ENCODE measurements at regions not wholly inside any gene's neighbourhood (a gene's known extent, or its start where the extent isn't known, plus 50 kb on each side); places are given as distances from the start of the nearest gene placed in this dataset.

DNA sequence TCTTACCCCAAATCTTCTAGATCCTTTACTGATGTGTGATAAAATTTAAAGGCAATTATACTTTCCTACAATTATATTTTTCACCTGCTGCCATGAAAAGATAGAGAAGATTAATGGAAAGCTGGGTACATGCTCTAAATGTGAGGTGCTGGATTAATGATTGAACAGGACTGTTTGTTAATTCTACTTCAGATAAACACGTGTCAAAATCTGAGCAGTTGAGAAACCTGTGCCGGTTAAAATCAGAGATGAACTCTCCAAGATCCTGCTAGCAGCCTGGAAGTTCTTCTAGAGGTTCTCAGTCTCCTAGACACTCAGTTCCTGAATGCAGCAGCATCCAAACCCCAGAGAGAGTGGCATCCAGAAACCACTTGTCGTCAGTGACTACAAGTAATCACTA is 69.2 kb downstream of the INHBA start:
- DNase-seq = no peak

GRCh38 chr7:41630741-41631140 is 72.1 kb downstream of the INHBA start:
- no peak for DNase-seq

- no peak for DNase-seq
Measured at GRCh38 chr7:41629711-41630111, 73.2 kb downstream of the INHBA start.

DNA sequence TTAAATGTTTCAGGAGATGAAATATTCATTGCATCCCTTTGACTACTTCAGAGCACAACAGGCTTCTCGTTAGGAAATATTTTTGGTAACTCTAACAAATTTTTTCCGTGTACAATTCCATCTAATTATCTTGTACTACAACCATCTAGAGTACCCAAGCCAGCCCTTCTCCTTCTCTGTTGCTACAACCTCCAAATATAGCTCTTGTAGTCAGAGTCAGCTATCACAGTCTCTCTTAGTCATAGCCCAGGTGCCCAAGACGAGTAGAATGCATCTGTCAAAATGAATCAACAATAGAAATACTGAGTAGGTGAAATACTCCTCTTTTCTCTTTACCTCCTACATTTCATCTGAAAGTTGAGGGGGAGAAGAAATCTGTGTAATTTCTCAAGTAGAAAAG is 74.0 kb downstream of the INHBA start:
- DNase-seq = no peak

DNA sequence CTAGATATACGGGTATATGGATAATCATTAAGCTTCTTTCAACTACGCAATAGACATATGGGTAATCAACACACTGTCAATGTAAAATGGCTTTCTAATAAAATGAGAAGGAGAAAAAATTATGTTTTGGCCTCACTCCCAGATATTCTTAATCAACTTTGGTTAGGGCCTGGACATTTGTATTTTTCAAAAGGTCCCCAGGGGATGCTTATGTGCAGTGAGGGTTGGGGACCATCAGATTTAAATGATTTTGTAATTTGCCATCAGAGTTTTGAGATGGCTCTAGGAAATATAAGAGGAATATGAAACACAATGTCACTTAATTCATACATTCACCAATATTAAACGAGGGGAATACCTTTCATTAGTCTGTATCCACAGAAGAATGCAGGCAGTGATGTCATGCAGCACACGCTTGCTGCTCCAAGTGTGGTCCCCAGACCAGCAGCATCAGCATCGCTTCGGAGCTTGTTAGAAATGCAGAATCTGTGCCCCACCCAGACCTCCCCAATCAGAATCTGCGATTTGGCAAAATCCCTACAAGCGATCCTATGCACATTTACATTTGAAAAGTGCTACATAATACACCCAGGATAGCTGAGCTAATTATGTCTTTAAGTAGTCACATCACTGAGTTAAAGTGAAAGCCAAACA is 75.1 kb downstream of the INHBA start:
- DNase-seq = no peak

DNA sequence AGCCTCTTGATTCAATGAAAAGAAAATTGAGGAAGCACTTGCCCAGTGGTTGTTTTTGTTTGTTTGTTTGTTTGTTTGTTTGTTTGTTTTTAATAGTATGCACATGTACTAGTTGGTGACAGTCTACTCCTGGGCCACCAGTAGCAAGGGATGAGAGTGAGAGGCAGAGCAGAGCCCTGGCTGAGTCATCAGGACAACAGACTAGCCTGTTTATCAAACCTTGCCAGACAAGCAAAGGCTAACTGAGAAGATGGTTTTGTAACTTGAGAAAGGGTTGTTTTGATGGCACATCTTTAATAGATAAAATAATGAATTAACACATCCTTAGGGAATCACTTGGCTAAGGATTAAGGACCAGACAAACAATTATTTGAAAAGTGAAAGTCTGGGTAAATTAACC is 78.1 kb downstream of the INHBA start:
- DNase-seq = no peak

GRCh38 chr7:41621953-41622831 is 80.7 kb downstream of the INHBA start:
- no peak for DNase-seq

DNA sequence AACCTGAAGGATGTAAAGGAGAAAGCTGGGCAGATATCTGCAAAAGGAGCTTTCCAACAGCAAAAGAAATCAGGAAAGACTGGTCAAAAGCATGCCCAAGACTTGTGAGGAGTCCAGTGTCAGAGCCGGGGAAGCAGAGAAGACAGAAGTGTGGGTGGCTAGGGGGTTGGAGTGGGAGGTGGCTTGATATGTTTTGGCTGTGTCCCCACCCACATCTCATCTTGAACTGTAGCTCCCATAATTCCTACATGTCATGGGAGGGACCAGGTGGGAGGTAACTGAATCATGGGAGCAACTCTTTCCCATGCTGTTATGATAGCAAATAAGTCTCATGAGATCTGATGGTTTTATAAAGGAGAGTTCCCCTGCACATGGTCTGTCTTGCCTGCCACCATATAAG is 84.9 kb downstream of the INHBA start:
- DNase-seq = no peak

GRCh38 chr7:41612798-41613197 is 90.1 kb downstream of the INHBA start:
- no peak for DNase-seq

- DNase-seq = no peak
Measured at GRCh38 chr7:41612386-41612785, 90.5 kb downstream of the INHBA start.

- DNase-seq = no peak
Measured at GRCh38 chr7:41608447-41608846, 94.4 kb downstream of the INHBA start.

DNA sequence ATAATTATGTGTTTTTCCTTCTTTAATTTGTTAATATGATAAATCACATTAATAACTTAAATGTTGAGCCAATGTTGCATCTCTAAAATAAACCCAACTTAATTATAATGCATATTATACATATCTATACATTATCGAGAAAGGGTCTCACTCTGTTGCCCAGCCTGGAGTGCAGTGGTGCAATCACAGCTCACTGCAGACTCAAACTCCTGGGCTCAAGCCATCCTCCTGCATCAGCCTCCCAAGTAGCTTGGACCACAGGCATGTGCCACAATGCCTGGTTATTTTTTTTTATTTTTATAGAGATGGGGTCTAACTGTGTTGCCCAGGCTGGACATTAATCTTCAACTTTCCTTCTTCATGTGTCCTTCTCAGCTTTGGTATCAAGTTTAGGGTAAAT is 98.9 kb downstream of the INHBA start:
- no peak for DNase-seq

DNA sequence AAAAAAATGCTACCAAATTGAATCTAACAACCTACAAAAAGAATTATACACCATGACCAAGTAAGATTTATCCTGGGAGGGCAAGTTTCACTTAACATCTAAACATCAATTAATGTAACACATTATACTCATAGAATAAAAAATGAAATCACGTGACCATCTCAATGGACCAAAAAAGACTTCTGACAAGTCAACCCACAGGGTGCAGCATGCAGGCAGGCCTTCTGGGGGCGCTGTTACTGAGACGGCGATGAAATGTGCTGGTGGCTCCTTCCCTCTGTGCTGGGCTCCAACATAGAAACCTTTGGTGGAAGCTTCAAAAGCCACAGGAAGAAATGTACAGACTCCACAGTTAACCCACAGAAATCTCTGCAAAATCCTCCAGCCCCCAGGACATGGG is 103.1 kb downstream of the INHBA start:
- no peak for DNase-seq

GRCh38 chr7:41592794-41593193 is 110.1 kb downstream of the INHBA start:
- DNase-seq = no peak

DNA sequence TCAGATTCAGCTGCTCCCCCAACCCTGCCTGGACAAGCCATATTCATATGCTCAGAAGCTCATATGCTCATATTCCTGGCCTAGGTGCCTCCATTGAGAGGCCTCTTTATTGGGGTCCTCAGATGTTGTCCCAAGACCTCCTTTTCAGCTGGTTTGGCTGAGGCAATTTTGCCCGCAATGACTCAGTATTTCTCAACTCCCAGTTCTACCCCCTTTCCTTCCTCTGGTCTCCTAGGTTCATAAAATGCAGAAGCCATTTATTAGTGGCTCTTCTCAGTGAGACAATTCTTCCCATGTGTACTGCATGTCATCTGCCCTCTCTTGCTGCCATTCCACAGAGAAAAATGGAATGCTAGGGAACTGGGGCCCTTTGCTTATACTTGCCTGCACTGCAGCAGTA is 110.7 kb downstream of the INHBA start:
- DNase-seq = no peak

DNA sequence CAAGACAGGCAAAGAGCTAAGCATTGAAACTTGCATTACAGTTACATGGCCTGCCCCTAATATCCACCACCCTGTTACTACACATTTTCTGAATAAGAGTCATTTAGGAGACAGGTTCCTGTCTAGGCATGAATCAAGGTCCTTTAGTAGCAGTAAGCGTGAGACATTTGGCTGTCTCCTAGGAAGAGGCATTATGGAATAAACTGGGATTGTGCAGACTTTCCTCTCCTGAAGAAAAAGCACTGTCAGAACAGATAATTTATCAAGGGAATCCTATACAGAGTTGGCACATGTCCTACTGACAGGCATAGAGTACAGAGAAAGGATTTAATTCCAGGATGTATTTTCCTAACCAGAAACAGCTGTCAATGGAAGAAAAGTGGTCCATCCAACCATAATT is 111.9 kb downstream of the INHBA start:
- DNase-seq = no peak

DNA sequence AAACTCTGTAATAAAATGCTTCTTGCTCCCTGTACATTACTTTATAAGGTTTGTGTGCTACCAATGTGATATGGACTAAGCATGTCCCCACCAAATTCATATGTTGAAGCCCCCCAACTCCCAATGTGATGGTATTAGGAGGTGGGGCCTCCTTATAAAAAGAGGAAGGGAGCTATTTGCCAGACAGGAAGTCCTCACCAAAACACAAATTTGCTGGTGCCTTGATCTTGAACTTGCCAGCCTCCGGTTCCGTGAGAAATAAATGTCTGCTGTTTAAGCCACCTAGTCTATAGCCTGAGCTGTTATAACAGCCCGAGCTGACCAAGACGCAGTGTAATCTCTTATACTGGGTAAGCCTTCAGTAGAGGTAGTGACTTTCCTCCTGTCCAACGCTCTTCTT is 114.5 kb downstream of the INHBA start:
- no peak for DNase-seq

DNA sequence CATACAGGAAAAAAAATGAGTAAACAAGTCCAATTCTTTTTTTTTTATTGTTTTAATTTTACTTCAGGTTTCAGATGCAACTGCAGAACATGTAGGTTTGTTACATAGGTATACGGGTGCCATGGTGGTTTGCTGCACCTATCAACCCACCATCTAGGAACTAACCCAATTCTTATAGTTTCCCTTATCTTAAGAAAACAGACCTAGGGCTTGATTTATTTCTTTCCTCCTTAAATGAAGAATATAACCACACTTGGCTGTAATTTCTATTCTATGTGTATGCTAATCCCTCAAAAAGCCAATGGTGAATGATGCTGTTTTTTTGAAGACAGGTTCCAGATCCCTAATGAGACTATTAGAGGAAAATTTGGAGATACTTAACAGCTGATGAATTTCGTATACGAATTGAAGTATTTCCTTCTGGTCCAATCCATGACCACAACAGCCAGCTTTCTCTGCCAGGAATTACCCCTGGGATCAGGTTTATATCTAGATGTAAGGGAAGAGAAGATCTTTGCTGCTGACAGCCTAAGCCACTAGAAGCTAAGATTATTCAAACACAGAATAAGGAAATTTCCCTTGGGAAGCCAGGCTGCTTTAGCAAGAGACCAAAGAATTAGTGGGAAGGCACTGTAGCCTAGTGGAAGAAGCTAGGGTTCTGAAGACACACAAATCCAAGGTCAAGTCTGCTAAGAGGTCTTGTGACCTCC is 115.8 kb downstream of the INHBA start:
- DNase-seq = no peak

GRCh38 chr7:41584746-41585145 is 118.1 kb downstream of the INHBA start:
- no peak for DNase-seq

DNA sequence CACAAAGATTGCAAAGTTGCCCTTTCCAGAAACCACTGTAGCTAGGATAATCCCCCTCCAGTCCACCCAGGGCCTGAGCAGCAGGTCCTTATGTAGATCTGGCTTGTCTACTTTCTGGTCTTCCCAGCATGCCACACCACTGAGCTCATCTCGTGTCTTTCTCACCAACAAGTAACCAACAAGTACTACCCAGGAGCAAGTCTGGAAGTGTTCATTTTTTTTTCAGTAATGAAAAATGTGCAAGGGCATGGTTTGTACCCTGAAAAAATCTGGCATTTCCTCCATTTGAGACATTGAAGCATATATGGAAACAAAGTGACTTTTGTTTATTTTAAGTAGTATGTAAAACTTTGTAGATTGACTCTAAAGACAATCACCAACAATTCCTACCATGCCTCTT is 120.8 kb downstream of the INHBA start:
- DNase-seq = no peak

DNA sequence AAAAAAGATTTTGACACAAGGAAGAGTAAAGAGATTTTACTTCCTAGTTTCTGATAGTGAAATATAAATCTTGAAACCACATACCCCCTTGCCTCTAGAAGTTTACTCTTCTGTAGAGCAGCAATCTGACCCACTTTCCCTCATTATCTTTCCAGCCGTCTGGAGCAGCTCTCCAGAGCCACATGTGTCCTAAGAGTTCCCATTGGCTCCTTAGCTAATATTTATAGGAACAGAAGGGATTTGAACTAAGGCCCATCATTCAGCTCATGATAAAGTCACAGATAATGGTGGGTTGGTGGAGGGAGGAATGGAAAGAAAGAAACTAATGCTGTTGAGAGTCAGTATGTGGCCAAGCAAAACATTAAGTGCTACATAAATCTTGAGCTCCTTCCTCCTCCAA is 121.8 kb downstream of the INHBA start:
- DNase-seq = no peak

- DNase-seq = no peak
Measured at GRCh38 chr7:41579961-41580935, 122.6 kb downstream of the INHBA start.

- DNase-seq = no peak
Measured at GRCh38 chr7:41578700-41579099, 124.2 kb downstream of the INHBA start.

Data from retina (tissue), 1 donor.